ENCODE measurements at regions not wholly inside any gene's neighbourhood (a gene's known extent, or its start where the extent isn't known, plus 50 kb on each side); places are given as distances from the start of the nearest gene placed in this dataset.
"Not testable (repeated sequence)": the region's sequence is repeated elsewhere in the genome, so short reads cannot be mapped to it uniquely, and the experiment has no call there.

DNA sequence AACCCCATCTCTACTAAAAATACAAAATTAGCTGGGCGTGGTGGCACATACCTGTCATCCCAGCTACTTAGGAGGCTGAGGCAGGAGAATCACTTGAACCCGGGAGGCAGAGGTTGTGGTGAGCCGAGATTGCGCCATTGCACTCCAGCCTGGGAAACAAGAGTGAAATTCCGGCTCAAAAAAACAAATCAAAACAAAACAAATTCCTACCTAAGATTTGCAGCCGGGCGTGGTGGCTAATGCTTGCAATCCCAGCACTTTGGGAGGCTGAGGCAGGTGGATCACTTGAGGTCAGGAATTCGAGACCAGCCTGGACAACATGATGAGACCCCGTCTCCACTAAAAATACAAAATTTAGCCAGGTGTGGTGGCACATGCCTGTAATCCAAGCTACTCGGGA is 89.6 kb upstream of the SHOX start:
- TF ChIP-seq, protein P1, sequence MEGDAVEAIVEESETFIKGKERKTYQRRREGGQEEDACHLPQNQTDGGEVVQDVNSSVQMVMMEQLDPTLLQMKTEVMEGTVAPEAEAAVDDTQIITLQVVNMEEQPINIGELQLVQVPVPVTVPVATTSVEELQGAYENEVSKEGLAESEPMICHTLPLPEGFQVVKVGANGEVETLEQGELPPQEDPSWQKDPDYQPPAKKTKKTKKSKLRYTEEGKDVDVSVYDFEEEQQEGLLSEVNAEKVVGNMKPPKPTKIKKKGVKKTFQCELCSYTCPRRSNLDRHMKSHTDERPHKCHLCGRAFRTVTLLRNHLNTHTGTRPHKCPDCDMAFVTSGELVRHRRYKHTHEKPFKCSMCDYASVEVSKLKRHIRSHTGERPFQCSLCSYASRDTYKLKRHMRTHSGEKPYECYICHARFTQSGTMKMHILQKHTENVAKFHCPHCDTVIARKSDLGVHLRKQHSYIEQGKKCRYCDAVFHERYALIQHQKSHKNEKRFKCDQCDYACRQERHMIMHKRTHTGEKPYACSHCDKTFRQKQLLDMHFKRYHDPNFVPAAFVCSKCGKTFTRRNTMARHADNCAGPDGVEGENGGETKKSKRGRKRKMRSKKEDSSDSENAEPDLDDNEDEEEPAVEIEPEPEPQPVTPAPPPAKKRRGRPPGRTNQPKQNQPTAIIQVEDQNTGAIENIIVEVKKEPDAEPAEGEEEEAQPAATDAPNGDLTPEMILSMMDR (IDR thresholded peaks at IDR 0.05), result not testable (repeated sequence)
- TF ChIP-seq EZH2, EZH2phosphoT487 (IDR thresholded peaks at IDR 0.05): not testable (repeated sequence)

Data from neural progenitor cell (in vitro differentiated cells).